SU-DHL-6 (cell line): ENCODE measurements at regions not wholly inside any gene's neighbourhood (a gene's known extent, or its start where the extent isn't known, plus 50 kb on each side); places are given as distances from the start of the nearest gene placed in this dataset.

Source experiments
- H2AFZ ChIP-seq: fragments of 200-600 bp; sonication (generic); 2 replicates; pipeline ENCODE4 v1.6.1; 2014; ENCODE audit warnings: low read depth, mild to moderate bottlenecking, moderate library complexity, mixed read lengths, antibody characterized with exemption, low read length; ENCODE audit not compliant: severe bottlenecking
- H3F3A ChIP-seq: fragments of 200-600 bp; shearing (Covaris generic); 2 replicates; pipeline ENCODE4 v1.6.0; 2016; ENCODE audit warnings: antibody characterized with exemption, mild to moderate bottlenecking; ENCODE audit not compliant: insufficient read depth
- H3K27ac ChIP-seq: fragments of 200-600 bp; sonication (generic); 2 replicates; pipeline ENCODE4 v1.5.1; 2016; ENCODE audit warnings: low read depth, mild to moderate bottlenecking, low read length, moderate library complexity, mixed read lengths
- H3K27me3 ChIP-seq: fragments of 200-600 bp; sonication (generic), shearing (Covaris generic); 2 replicates; pipeline ENCODE4 v1.6.0; 2014; ENCODE audit warnings: mild to moderate bottlenecking, low read length
- H3K36me3 ChIP-seq: fragments of 200-600 bp; sonication (generic); 2 replicates; pipeline ENCODE4 v1.6.1; 2014; ENCODE audit warnings: mild to moderate bottlenecking, low read length, mixed read lengths
- H3K4me2 ChIP-seq: fragments of 300-600, 200-600 bp; shearing (Covaris generic), sonication (generic); 2 replicates; pipeline ENCODE4 v1.6.0; 2014; ENCODE audit warnings: low read length, low read depth, mild to moderate bottlenecking; ENCODE audit not compliant: poor library complexity, severe bottlenecking
- H3K4me3 ChIP-seq: fragments of 200-600 bp; sonication (generic); 2 replicates; pipeline ENCODE4 v1.5.1; 2014; ENCODE audit warnings: antibody characterized with exemption, low read length, mild to moderate bottlenecking, mixed read lengths; ENCODE audit not compliant: insufficient read depth, poor library complexity, severe bottlenecking
- H3K79me2 ChIP-seq: fragments of 200-600 bp; sonication (generic); 2 replicates; pipeline ENCODE4 v1.6.1; 2014; ENCODE audit warnings: mild to moderate bottlenecking, low read length, moderate library complexity; ENCODE audit not compliant: insufficient read depth
- H3K9ac ChIP-seq: fragments of 200-600 bp; sonication (generic); 2 replicates; pipeline ENCODE4 v1.7.0; 2014; ENCODE audit warnings: mild to moderate bottlenecking, low read length
- H3K9me2 ChIP-seq: fragments of 200-600 bp; sonication (generic); replicated peaks from 2 replicates; pipeline ENCODE4 v1.6.1; 2014; ENCODE audit warnings: low read length; ENCODE audit not compliant: insufficient read depth
- H3K9me3 ChIP-seq: fragments of 200-600 bp; sonication (generic); 2 replicates; pipeline ENCODE4 v1.6.1; 2014; ENCODE audit warnings: low read length, mixed read lengths; ENCODE audit not compliant: insufficient read depth
- H4K20me1 ChIP-seq: fragments of 200-600 bp; sonication (generic); 2 replicates; pipeline ENCODE4 v1.6.1; 2014; ENCODE audit warnings: low read depth, mild to moderate bottlenecking, antibody characterized with exemption, low read length, moderate library complexity, mixed read lengths
- CTCF ChIP-seq: fragments of 200-600 bp; sonication (generic); IDR thresholded peaks from one replicate; pipeline ENCODE4 v1.5.1; 2017; ENCODE audit warnings: antibody characterized with exemption, mild to moderate bottlenecking, low read length, moderate library complexity; ENCODE audit not compliant: insufficient read depth, poor library complexity, severe bottlenecking
- EZH2phosphoT487 ChIP-seq: fragments of 200-600 bp; sonication (generic), shearing (Covaris generic); conservative IDR thresholded peaks from 2 replicates; pipeline ENCODE4 v1.6.1; 2018; ENCODE audit warnings: mild to moderate bottlenecking, antibody characterized with exemption, low read length, moderate library complexity, mixed read lengths

- Histone ChIP-seq H2AFZ (no peak overlapping the region), H3K27me3 (no peaks in the 10 kb centered on the region), H3K27ac (no peak overlapping the region), H3K9ac (no peak overlapping the region), H3K79me2 (no peaks in the 10 kb centered on the region), H3K4me3 (no peak overlapping the region), H3F3A (no peaks in the 10 kb centered on the region), H3K4me2 (no peak overlapping the region), H4K20me1 (no peaks in the 10 kb centered on the region), H3K36me3 (no peaks in the 10 kb centered on the region), H3K9me3 (no peaks in the 10 kb centered on the region), H3K9me2 (no peaks in the 10 kb centered on the region)
- TF ChIP-seq EZH2phosphoT487 (no peak), CTCF (no peak)
Observed at GRCh38 chr16:64470916-64471315, 650.9 kb downstream of the CDH11 start.

- no peaks in the 10 kb centered on the region for H4K20me1 ChIP-seq
- no peaks in the 10 kb centered on the region for H3K9me3 ChIP-seq
- no peak overlapping the region for H3K9ac ChIP-seq
- H3K4me2 ChIP-seq, result no peak overlapping the region
- no peaks in the 10 kb centered on the region for H3K36me3 ChIP-seq
- no peaks in the 10 kb centered on the region for H3K9me2 ChIP-seq
- H3K4me3 ChIP-seq, result no peak overlapping the region
- TF ChIP-seq EZH2phosphoT487 (no peak), CTCF (no peak)
- H2AFZ ChIP-seq, result no peak overlapping the region
- H3K27me3 ChIP-seq, result no peaks in the 10 kb centered on the region
- H3F3A ChIP-seq, result no peaks in the 10 kb centered on the region
- H3K27ac ChIP-seq, result no peak overlapping the region
- H3K79me2 ChIP-seq, result no peaks in the 10 kb centered on the region
Observed at GRCh38 chr16:64469906-64470702, 651.8 kb downstream of the CDH11 start.

GRCh38 chr16:64469351-64469750 lies 652.5 kb downstream of the CDH11 start:
- Histone ChIP-seq H3F3A (no peaks in the 10 kb centered on the region), H3K27ac (no peak overlapping the region), H3K36me3 (no peaks in the 10 kb centered on the region), H3K4me2 (no peak overlapping the region), H3K9me3 (no peaks in the 10 kb centered on the region), H3K79me2 (no peaks in the 10 kb centered on the region), H3K4me3 (no peak overlapping the region), H3K9ac (no peak overlapping the region), H2AFZ (no peak overlapping the region), H3K27me3 (no peaks in the 10 kb centered on the region), H3K9me2 (no peaks in the 10 kb centered on the region), H4K20me1 (no peaks in the 10 kb centered on the region)
- TF ChIP-seq EZH2phosphoT487, result no peak
- TF ChIP-seq CTCF, result no peak
